HL-60 (cell line): ENCODE measurements at regions not wholly inside any gene's neighbourhood (a gene's known extent, or its start where the extent isn't known, plus 50 kb on each side); places are given as distances from the start of the nearest gene placed in this dataset.

Source experiments
- DNase-seq, 2 experiments: peaks; one replicate each; pipeline ENCODE4 v3.0.0-alpha.2; 2010 to 2020; ENCODE audit warnings: low read depth in 1 of 2, low spot score in 1 of 2
- H3K27ac ChIP-seq: fragments of 250-450 bp; sonication (Bioruptor Pico); replicated peaks from 2 replicates; pipeline ENCODE4 v1.5.1; 2020; ENCODE audit warnings: mild to moderate bottlenecking, moderate library complexity
- H3K27me3 ChIP-seq: fragments of 250-450 bp; sonication (Bioruptor Pico); 2 replicates; pipeline ENCODE4 v1.5.1; 2021; ENCODE audit warnings: mild to moderate bottlenecking, moderate library complexity; ENCODE audit not compliant: insufficient read depth, poor library complexity, severe bottlenecking
- H3K4me3 ChIP-seq: replicated peaks from 2 replicates; pipeline ENCODE4 v1.5.1; 2011; ENCODE audit warnings: mild to moderate bottlenecking, control low read depth, low read length; ENCODE audit not compliant: insufficient read depth
- CTCF ChIP-seq: IDR thresholded peaks from one replicate; pipeline ENCODE4 v1.5.1; 2011; ENCODE audit warnings: low read length, control low read depth, inconsistent platforms; ENCODE audit not compliant: insufficient read depth
- GABPA ChIP-seq: IDR thresholded peaks from 2 replicates; pipeline ENCODE4 v1.6.1; 2012; ENCODE audit warnings: low read depth
- POLR2AphosphoS5 ChIP-seq: IDR thresholded peaks from 2 replicates; pipeline ENCODE4 v1.6.1; 2012; ENCODE audit warnings: low read depth
- REST ChIP-seq: IDR thresholded peaks from 2 replicates; pipeline ENCODE4 v1.6.1; 2012; ENCODE audit warnings: low read depth; ENCODE audit not compliant: insufficient replicate concordance
- SPI1 ChIP-seq: IDR thresholded peaks from 2 replicates; pipeline ENCODE4 v1.6.1; 2012; ENCODE audit warnings: low read depth, mild to moderate bottlenecking, borderline replicate concordance

GRCh38 chr10:52997007-52997406, 224.4 kb upstream of the MBL2 start:
- no peak overlapping the region for H3K4me3 ChIP-seq
- no peak for TF ChIP-seq CTCF
- no peak for TF ChIP-seq SPI1
- TF ChIP-seq REST, result no peak
- no peak for TF ChIP-seq POLR2AphosphoS5
- TF ChIP-seq GABPA, result no peak
- H3K27me3 ChIP-seq, result no peaks in the 10 kb centered on the region
- H3K27ac ChIP-seq, result no peak overlapping the region
- DNase-seq, result no peak

DNA sequence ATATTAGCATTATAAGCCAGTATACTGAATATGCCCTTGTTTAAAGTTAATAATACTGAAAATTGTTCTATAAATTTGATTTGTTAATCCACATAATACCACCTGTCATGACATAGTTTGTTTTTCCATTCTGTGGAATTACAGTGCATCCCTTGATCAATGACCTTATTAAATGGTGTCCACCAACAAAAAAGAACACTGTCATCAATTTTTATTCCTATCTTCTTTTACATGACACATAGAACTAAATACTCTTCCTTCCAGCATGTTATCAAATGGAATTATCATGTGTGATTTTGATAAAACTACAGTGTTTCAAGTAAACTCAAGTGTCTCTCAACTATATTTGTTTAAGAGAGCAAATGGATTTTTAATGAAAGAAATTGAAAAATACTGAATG, 221.8 kb upstream of the MBL2 start:
- Histone ChIP-seq H3K4me3 (no peak overlapping the region), H3K27me3 (no peaks in the 10 kb centered on the region), H3K27ac (no peak overlapping the region)
- TF ChIP-seq POLR2AphosphoS5 (no peak), GABPA (no peak), REST (no peak), CTCF (no peak)
- no peak for DNase-seq

GRCh38 chr10:52993109-52993508, 220.5 kb upstream of the MBL2 start:
- Histone ChIP-seq H3K27me3 (no peaks in the 10 kb centered on the region), H3K27ac (no peak overlapping the region), H3K4me3 (no peak overlapping the region)
- no peak for DNase-seq
- no peak for TF ChIP-seq SPI1
- no peak for TF ChIP-seq CTCF
- no peak for TF ChIP-seq POLR2AphosphoS5
- TF ChIP-seq GABPA, result no peak
- TF ChIP-seq REST, result no peak
